ENCODE measurements at regions not wholly inside any gene's neighbourhood (a gene's known extent, or its start where the extent isn't known, plus 50 kb on each side); places are given as distances from the start of the nearest gene placed in this dataset.

DNA sequence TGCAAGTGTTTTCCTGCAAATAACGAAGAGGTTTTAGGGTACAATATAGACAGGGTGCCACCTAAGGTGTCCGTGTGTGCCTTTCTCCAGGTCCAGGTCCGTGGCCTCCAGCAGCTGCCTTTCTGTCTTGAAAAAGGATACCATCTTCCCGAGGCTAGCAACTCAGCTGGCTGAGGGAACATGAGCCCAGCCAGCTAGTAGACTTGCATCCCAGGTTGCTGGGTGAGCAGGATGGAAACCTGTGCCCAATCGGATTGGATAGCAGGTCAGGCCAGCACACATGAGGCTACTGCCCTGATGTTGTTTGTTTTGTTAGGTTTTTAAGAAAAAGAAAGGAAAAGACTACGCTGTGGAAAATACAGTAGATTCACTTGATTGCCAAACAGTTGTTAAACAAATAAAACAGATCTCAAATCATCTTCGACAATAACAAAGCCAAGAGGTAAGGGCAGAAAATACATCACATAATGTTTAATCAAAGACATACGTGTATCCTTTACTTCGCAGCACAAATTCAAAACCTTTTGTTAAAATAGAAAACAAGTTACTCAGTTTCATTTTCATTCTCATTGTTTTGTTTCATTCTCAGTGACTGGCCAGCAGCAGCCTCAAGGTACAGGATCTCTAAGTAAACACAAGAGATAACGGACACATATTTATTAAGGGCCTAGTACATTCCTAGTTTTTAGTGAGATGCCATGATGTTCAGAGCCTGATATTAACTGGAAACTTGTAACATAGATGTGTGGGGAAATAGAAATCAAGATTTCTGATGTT is 661.2 kb upstream of the NR2F2 start:
- H3K4me3 ChIP-seq: no peak overlapping the region
- DNase-seq (ENCODE audit: low spot score in 2 of 2): no peak
- TF ChIP-seq, protein P1, sequence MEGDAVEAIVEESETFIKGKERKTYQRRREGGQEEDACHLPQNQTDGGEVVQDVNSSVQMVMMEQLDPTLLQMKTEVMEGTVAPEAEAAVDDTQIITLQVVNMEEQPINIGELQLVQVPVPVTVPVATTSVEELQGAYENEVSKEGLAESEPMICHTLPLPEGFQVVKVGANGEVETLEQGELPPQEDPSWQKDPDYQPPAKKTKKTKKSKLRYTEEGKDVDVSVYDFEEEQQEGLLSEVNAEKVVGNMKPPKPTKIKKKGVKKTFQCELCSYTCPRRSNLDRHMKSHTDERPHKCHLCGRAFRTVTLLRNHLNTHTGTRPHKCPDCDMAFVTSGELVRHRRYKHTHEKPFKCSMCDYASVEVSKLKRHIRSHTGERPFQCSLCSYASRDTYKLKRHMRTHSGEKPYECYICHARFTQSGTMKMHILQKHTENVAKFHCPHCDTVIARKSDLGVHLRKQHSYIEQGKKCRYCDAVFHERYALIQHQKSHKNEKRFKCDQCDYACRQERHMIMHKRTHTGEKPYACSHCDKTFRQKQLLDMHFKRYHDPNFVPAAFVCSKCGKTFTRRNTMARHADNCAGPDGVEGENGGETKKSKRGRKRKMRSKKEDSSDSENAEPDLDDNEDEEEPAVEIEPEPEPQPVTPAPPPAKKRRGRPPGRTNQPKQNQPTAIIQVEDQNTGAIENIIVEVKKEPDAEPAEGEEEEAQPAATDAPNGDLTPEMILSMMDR (IDR thresholded peaks at IDR 0.05): no peak
- TF ChIP-seq POLR2AphosphoS5 (IDR thresholded peaks at IDR 0.05) (no peak), EP300 (IDR thresholded peaks at IDR 0.05) (no peak), POLR2A (IDR thresholded peaks at IDR 0.05) (no peak)
- H3K27ac ChIP-seq: no peak overlapping the region
- H3K36me3 ChIP-seq: no peaks in the 10 kb centered on the region
- H3K4me1 ChIP-seq: no peaks in the 10 kb centered on the region
- no peaks in the 10 kb centered on the region for H3K27me3 ChIP-seq
- H3K9me3 ChIP-seq: no peaks in the 10 kb centered on the region
- 59% methylated on average over 10 of the region's 10 CpGs for WGBS

DNA sequence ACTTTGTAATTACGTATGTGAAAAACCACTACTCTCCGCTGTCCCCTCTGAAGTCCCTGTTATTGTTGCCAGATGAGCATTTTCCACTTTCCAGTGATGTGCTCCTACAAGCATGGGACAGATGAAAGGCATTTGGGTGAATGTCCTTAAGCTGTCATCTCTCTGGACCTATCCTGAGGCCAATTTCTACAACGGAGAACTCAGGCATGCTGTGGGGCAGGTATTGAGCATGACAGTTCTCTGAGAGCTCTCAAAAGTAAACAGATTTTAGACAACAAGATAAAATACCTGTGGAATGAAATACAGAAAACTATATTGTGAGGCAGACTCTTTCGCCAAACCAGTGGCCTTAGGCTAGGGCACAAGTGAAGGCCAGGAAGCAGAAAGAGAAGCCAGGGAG is 656.5 kb upstream of the NR2F2 start:
- H3K4me1 ChIP-seq: no peaks in the 10 kb centered on the region
- TF ChIP-seq, protein P1 (IDR thresholded peaks at IDR 0.05): no peak
- TF ChIP-seq POLR2A (IDR thresholded peaks at IDR 0.05): no peak
- no peak for TF ChIP-seq EP300 (IDR thresholded peaks at IDR 0.05)
- no peak for TF ChIP-seq POLR2AphosphoS5 (IDR thresholded peaks at IDR 0.05)

DNA sequence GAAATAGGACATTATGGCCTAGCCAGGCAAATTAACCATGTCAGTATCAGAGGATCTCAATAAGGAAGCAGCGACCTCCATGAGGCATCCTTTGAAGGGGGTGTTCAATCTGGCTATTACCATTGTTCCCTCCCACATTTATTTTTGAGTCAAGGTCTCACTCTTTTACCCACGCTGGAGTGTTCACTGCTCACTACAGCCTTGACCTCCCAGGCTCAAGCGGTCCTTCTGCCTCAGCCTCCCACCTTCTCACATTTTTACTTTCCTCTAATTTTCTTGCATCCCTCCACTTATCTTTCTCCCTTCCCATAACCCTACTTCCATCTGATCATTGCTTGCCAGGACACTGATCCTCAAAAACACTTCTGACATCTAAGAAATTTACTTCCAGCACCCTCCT is 654.0 kb upstream of the NR2F2 start:
- H3K36me3 ChIP-seq: no peaks in the 10 kb centered on the region
- H3K4me1 ChIP-seq: no peaks in the 10 kb centered on the region
- TF ChIP-seq, protein P1 (IDR thresholded peaks at IDR 0.05): no peak
- TF ChIP-seq POLR2AphosphoS5 (IDR thresholded peaks at IDR 0.05) (no peak), EP300 (IDR thresholded peaks at IDR 0.05) (no peak), POLR2A (IDR thresholded peaks at IDR 0.05) (no peak)
- H3K27ac ChIP-seq: no peak overlapping the region
- no peak for DNase-seq (ENCODE audit: low spot score in 2 of 2)
- 90% methylated on average over 3 of the region's 3 CpGs for WGBS
- H3K27me3 ChIP-seq: no peaks in the 10 kb centered on the region
- H3K9me3 ChIP-seq: no peaks in the 10 kb centered on the region
- no peak overlapping the region for H3K4me3 ChIP-seq

More for the DNA sequence above, 656.5 kb upstream of the NR2F2 start:
- WGBS: 78% methylated on average over 4 of the region's 4 CpGs
- H3K36me3 ChIP-seq: no peaks in the 10 kb centered on the region
- H3K27ac ChIP-seq: no peak overlapping the region
- no peak overlapping the region for H3K4me3 ChIP-seq
- no peaks in the 10 kb centered on the region for H3K9me3 ChIP-seq
- H3K27me3 ChIP-seq: no peaks in the 10 kb centered on the region
- no peak for DNase-seq (ENCODE audit: low spot score in 2 of 2)

DNA sequence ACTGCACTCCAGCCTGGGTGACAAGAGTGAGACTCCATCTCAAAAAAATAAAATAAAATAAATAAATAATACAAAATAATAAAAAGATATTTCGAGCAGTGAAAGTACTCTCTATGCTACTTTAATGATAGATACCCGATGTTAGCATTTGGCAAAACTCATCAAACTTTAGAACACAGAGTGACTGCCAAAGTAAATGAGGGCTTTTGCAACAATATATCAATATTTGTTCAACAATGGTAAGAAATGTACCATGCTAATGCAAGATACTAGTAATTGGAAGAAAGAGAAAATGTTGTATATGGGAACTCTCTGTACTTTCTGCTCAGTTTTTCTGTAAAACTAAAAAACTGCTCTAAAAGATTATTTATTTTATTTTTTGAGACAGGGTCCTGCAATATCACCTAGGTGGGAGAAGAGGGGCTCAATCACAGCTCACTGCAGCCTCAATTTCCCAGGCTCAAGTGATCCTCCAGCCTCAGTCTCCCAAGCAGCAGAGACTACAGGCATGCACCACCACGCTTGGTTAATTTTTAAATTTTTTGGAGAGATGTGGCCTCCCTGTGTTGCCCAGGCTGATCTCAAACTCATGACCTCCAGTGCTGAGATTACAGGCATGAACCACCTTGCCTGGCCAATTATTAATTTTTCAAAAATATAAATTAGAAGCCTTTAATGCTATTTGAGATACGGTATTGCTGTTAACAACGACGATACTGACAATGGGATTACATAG is 650.5 kb upstream of the NR2F2 start:
- Histone ChIP-seq H3K36me3 (no peaks in the 10 kb centered on the region), H3K9me3 (no peaks in the 10 kb centered on the region), H3K4me1 (no peaks in the 10 kb centered on the region), H3K27ac (no peak overlapping the region), H3K27me3 (no peaks in the 10 kb centered on the region), H3K4me3 (no peak overlapping the region)
- 93% methylated on average over 6 of the region's 6 CpGs for WGBS
- TF ChIP-seq POLR2AphosphoS5 (IDR thresholded peaks at IDR 0.05) (no peak), EP300 (IDR thresholded peaks at IDR 0.05) (no peak), POLR2A (IDR thresholded peaks at IDR 0.05) (no peak)
- TF ChIP-seq, protein P1 (IDR thresholded peaks at IDR 0.05): no peak
- DNase-seq (ENCODE audit: low spot score in 2 of 2): no peak

DNA sequence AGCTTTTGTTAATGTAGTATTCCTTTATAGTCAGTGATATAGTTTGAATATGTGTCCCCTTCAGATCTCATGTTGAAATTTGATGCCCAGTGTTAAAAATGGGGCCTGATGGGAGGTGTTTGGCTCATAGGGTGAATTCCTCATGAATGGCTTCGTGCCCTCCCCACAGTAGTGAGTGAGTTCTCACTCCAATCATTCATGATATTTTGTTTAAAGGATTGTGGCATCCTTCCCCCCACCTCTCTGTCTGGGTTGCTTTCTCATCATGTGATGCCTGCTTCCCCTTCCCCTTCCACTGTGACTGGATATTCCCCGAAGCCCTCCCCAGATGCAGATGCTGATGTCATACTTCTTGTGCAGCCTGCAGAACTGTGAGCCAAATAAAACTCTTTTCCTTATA is 649.8 kb upstream of the NR2F2 start:
- Histone ChIP-seq H3K27me3 (no peaks in the 10 kb centered on the region), H3K4me1 (no peaks in the 10 kb centered on the region), H3K4me3 (no peak overlapping the region), H3K27ac (no peak overlapping the region), H3K9me3 (no peaks in the 10 kb centered on the region), H3K36me3 (no peaks in the 10 kb centered on the region)
- DNase-seq (ENCODE audit: low spot score in 2 of 2): no peak
- TF ChIP-seq POLR2AphosphoS5 (IDR thresholded peaks at IDR 0.05): no peak
- no peak for TF ChIP-seq POLR2A (IDR thresholded peaks at IDR 0.05)
- TF ChIP-seq EP300 (IDR thresholded peaks at IDR 0.05): no peak
- TF ChIP-seq, protein P1 (IDR thresholded peaks at IDR 0.05): no peak
- 55% methylated on average over 2 of the region's 2 CpGs for WGBS

Data from suprapubic skin (tissue), 4 donors.